Loucy (cell line): ENCODE measurements at regions not wholly inside any gene's neighbourhood (a gene's known extent, or its start where the extent isn't known, plus 50 kb on each side); places are given as distances from the start of the nearest gene placed in this dataset.

Experiments
- H2AFZ ChIP-seq: fragments of 200-600 bp; sonication (generic); 2 replicates; pipeline ENCODE4 v1.6.0; 2016; ENCODE audit warnings: antibody characterized with exemption, mild to moderate bottlenecking, low read length, moderate library complexity
- H3F3A ChIP-seq: fragments of 200-600 bp; 2 replicates; pipeline ENCODE4 v1.6.0; 2016; ENCODE audit warnings: antibody characterized with exemption, low read depth, mild to moderate bottlenecking
- H3K27me3 ChIP-seq: fragments of 200-600 bp; sonication (generic); 2 replicates; pipeline ENCODE4 v1.6.1; 2014; ENCODE audit warnings: low read length, mild to moderate bottlenecking; ENCODE audit not compliant: insufficient read depth, poor library complexity, severe bottlenecking
- H3K36me3 ChIP-seq: fragments of 200-600 bp; sonication (generic); 2 replicates; pipeline ENCODE4 v1.6.1; 2016; ENCODE audit warnings: low read length; ENCODE audit not compliant: insufficient read depth
- H3K4me1 ChIP-seq: fragments of 200-600 bp; sonication (generic); 2 replicates; pipeline ENCODE4 v1.5.1; 2014; ENCODE audit warnings: low read length, mild to moderate bottlenecking; ENCODE audit not compliant: insufficient read depth, poor library complexity, severe bottlenecking
- H3K4me2 ChIP-seq: fragments of 200-600 bp; sonication (generic); 2 replicates; pipeline ENCODE4 v1.6.0; 2014; ENCODE audit warnings: antibody characterized with exemption, low read length, low read depth, mild to moderate bottlenecking; ENCODE audit not compliant: poor library complexity, severe bottlenecking
- H3K4me3 ChIP-seq: fragments of 200-600 bp; sonication (generic); 2 replicates; pipeline ENCODE4 v1.5.1; 2014; ENCODE audit warnings: low read length, mild to moderate bottlenecking, mixed read lengths; ENCODE audit not compliant: poor library complexity, severe bottlenecking
- H3K79me2 ChIP-seq: fragments of 200-600 bp; sonication (generic); 2 replicates; pipeline ENCODE4 v1.6.1; 2014; ENCODE audit warnings: low read length; ENCODE audit not compliant: insufficient read depth
- H3K9ac ChIP-seq: fragments of 200-600 bp; sonication (generic); 2 replicates; pipeline ENCODE4 v1.6.0; 2014; ENCODE audit warnings: mild to moderate bottlenecking, low read depth, low read length, moderate library complexity; ENCODE audit not compliant: poor library complexity, severe bottlenecking
- H3K9me2 ChIP-seq: fragments of 200-600 bp; sonication (generic); replicated peaks from 2 replicates; pipeline ENCODE4 v1.6.1; 2016; ENCODE audit warnings: low read depth, low read length, mixed read lengths
- H3K9me3 ChIP-seq: fragments of 200-600 bp; sonication (generic); 2 replicates; pipeline ENCODE4 v1.6.1; 2014; ENCODE audit warnings: mild to moderate bottlenecking, antibody characterized with exemption, low read length, low read depth; ENCODE audit not compliant: insufficient read depth
- H4K20me1 ChIP-seq: fragments of 200-600 bp; sonication (generic); 2 replicates; pipeline ENCODE4 v1.6.0; 2014; ENCODE audit warnings: antibody characterized with exemption, low read length, mild to moderate bottlenecking; ENCODE audit not compliant: insufficient read depth, poor library complexity, severe bottlenecking
- EZH2phosphoT487 ChIP-seq: fragments of 200-600 bp; IDR thresholded peaks from 2 replicates; pipeline ENCODE4 v1.6.1; 2018; ENCODE audit warnings: antibody characterized with exemption, mild to moderate bottlenecking, moderate library complexity, borderline replicate concordance
- TF ChIP-seq, protein P1 (sequence below): fragments of 200-600 bp; sonication (generic); conservative IDR thresholded peaks from 2 replicates; pipeline ENCODE4 v1.5.1; 2014; ENCODE audit warnings: mild to moderate bottlenecking, antibody characterized with exemption, low read length

DNA sequence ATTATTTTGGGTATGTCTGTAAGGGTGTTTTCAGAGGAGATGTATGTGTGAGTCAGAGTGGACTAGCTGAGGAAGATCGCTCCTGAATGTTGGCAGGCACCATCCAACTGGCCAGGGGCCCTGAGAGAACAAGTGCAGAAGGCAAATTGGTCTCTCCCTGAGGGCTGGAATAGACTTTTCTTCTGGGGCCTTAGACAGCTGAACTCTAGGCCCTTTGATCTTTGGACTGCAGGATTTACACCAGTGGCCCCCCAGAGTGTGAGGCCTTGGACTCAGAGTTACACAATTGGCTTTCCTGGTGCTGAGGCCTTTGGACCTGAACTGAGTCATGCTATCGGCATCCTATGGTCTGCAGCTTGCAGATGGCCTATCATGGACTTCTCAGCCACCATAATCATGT is 217.2 kb downstream of the REEP3 start:
- Histone ChIP-seq H3K9ac (no peak overlapping the region), H4K20me1 (no peaks in the 10 kb centered on the region), H3K79me2 (no peaks in the 10 kb centered on the region), H3K4me1 (no peaks in the 10 kb centered on the region), H3K4me3 (no peak overlapping the region), H2AFZ (no peak overlapping the region), H3K4me2 (no peak overlapping the region), H3K9me3 (no peaks in the 10 kb centered on the region), H3K36me3 (no peaks in the 10 kb centered on the region), H3K27me3 (no peaks in the 10 kb centered on the region), H3F3A (no peaks in the 10 kb centered on the region), H3K9me2 (no peaks in the 10 kb centered on the region)
- TF ChIP-seq, protein P1, sequence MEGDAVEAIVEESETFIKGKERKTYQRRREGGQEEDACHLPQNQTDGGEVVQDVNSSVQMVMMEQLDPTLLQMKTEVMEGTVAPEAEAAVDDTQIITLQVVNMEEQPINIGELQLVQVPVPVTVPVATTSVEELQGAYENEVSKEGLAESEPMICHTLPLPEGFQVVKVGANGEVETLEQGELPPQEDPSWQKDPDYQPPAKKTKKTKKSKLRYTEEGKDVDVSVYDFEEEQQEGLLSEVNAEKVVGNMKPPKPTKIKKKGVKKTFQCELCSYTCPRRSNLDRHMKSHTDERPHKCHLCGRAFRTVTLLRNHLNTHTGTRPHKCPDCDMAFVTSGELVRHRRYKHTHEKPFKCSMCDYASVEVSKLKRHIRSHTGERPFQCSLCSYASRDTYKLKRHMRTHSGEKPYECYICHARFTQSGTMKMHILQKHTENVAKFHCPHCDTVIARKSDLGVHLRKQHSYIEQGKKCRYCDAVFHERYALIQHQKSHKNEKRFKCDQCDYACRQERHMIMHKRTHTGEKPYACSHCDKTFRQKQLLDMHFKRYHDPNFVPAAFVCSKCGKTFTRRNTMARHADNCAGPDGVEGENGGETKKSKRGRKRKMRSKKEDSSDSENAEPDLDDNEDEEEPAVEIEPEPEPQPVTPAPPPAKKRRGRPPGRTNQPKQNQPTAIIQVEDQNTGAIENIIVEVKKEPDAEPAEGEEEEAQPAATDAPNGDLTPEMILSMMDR, result no peak
- TF ChIP-seq EZH2phosphoT487, result no peak

DNA sequence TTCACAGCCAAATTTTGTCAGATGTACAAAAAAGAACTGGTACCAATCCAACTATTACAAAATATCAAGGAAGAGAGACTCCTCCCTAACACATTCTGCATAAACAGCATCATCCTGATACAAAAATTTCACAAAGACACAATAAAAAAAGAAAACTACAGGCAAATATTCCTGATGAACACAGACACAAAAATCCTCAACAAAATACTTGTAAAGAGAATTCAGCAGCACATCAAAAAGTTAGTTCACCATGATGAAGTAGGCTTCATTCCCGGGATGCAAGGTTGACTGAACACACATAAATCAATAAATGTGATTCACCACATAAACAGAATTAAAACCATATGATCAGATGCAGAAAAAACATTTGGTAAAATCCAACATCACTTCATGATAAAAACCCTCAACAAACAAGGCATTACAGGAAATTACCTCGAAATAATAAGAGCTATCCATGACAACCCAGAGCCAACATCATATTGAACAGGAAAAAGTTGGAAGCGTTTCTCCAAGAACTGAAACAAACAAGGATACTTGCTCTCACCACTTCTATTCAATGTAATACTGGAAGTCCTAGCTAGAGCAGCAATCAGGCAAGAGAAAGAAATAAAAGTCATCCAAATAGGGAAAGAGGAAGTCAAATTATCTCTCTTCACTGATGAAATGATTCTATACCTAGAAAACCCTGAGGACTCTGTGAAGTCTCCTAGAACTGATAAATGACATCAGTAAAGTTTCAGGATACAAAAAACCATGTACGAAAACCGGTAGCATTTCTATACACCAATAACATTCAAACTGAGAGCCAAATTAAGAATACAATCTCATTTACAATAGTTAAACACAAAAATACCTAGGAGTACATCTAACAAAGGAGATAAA is 223.1 kb downstream of the REEP3 start:
- Histone ChIP-seq H3K79me2 (no peaks in the 10 kb centered on the region), H3K27me3 (no peaks in the 10 kb centered on the region), H2AFZ (no peak overlapping the region), H3K9me3 (no peaks in the 10 kb centered on the region), H3K9me2 (no peaks in the 10 kb centered on the region), H4K20me1 (no peaks in the 10 kb centered on the region), H3K4me2 (no peak overlapping the region), H3K4me3 (no peak overlapping the region), H3K36me3 (no peaks in the 10 kb centered on the region), H3K9ac (no peak overlapping the region), H3K4me1 (no peaks in the 10 kb centered on the region), H3F3A (no peaks in the 10 kb centered on the region)
- TF ChIP-seq EZH2phosphoT487, result no peak
- TF ChIP-seq, protein P1, result no peak

DNA sequence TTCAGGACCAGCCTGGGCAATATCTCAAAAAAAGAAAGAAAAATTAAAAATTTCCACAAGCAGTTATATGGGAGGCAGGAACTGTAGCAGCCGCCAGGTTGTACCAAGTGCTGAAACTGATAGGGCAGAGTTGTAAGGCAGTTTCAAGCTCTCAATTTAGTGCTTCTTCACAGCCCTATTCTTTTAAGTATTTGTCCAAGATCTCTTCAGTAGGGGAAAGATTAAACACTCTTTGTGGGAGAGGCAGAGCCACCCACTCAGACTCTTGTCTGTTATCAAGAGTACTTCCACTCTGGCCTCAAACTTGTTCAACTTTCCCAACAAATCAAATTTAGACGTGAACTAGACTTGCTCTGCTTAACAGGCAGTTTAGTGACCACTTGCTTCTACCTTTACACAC is 228.7 kb downstream of the REEP3 start:
- Histone ChIP-seq H4K20me1 (no peaks in the 10 kb centered on the region), H3F3A (no peaks in the 10 kb centered on the region), H3K9ac (no peak overlapping the region), H3K4me2 (no peak overlapping the region), H2AFZ (no peak overlapping the region), H3K4me1 (no peaks in the 10 kb centered on the region), H3K79me2 (no peaks in the 10 kb centered on the region), H3K9me2 (no peaks in the 10 kb centered on the region), H3K27me3 (no peaks in the 10 kb centered on the region), H3K4me3 (no peak overlapping the region), H3K36me3 (no peaks in the 10 kb centered on the region), H3K9me3 (no peaks in the 10 kb centered on the region)
- TF ChIP-seq, protein P1, result no peak
- TF ChIP-seq EZH2phosphoT487, result no peak
